Right lobe of liver (tissue), 6 donors: ENCODE measurements at regions not wholly inside any gene's neighbourhood (a gene's known extent, or its start where the extent isn't known, plus 50 kb on each side); places are given as distances from the start of the nearest gene placed in this dataset.

Source experiments
- ATAC-seq, 4 donors: fragments of 200-7000 bp; cut with Tn5 transposase; one replicate each; pipeline ENCODE4 v1.9.1; 2020; ENCODE audit warnings: mild to moderate bottlenecking in 4 of 4, moderate library complexity in 4 of 4
- DNase-seq, 3 donors: peaks; one replicate each; pipeline ENCODE4 v3.0.0-alpha.2; 2020
- H3K27ac ChIP-seq, 3 donors: fragments of 200-600 bp; one replicate each; pipeline ENCODE4 v1.8.0; 2022
- H3K27me3 ChIP-seq, 2 donors: fragments of 200-600 bp; one replicate each; pipeline ENCODE4 v1.8.0; 2022
- H3K36me3 ChIP-seq, 4 donors: fragments of 200-600 bp; sonication (generic) in 1 of 4; one replicate each; pipeline versions ENCODE4 v1.5.1 to v1.8.0; 2017 to 2022; ENCODE audit warnings: control low read depth in 1 of 4
- H3K4me1 ChIP-seq, 4 donors: fragments of 200-600 bp; sonication (generic) in 1 of 4; one replicate each; pipeline versions ENCODE4 v1.5.1 to v1.8.0; 2017 to 2022; ENCODE audit warnings: control low read depth in 1 of 4
- H3K4me3 ChIP-seq, 3 donors: fragments of 200-600 bp; one replicate each; pipeline ENCODE4 v1.8.0; 2022
- H3K9me3 ChIP-seq, 4 donors: fragments of 200-600 bp; sonication (generic) in 1 of 4; one replicate each; pipeline versions ENCODE4 v1.5.1 to v1.8.0; 2017 to 2022; ENCODE audit warnings: control low read depth in 1 of 4
- CTCF ChIP-seq, 4 donors: fragments of 200-600 bp in 3 of 4; fragments of 450-650 bp in 1 of 4; IDR thresholded peaks; one replicate each; pipeline versions ENCODE4 v1.5.1 to v1.8.0; 2016 to 2022; ENCODE audit warnings: antibody characterized with exemption in 4 of 4, mild to moderate bottlenecking in 2 of 4
- POLR2A ChIP-seq: fragments of 450-650 bp; IDR thresholded peaks from one replicate; pipeline ENCODE4 v1.6.1; 2017; ENCODE audit warnings: antibody characterized with exemption, mild to moderate bottlenecking
- WGBS: methylation state at CpG from one replicate; pipeline ENCODE4 v1.1.6; 2018; ENCODE audit warnings: low coverage, low lambda C conversion rate; ENCODE audit not compliant: insufficient coverage; ENCODE audit errors: missing lambda C conversion rate; 5-methylcytosine and 5-hydroxymethylcytosine counted together
- intact Hi-C, 2 donors: fragments of 100-400 bp; cut with DNase I; formaldehyde crosslinking; loops; one replicate each; pipeline versions ENCODE4 v1.11.2 to v1.14.1; 2022
- donor health status: DM: no; HTN: yes; CAD: no.
- donor health status: DM: no; HTN: no; CAD: no.
- donor health status: DM: no; HTN: no; CAD: no.
- donor health status: DM: no; HTN: yes; CAD: no.
- donor health status: DM: no; HTN: yes; CAD: no.

GRCh38 chr6:22151892-22152291, 144.9 kb downstream of the PRL start:
- TF ChIP-seq CTCF (IDR thresholded peaks at IDR 0.05) (no peak), POLR2A (no peak)
- Histone ChIP-seq H3K27ac (no peak overlapping the region), H3K36me3 (no peaks in the 10 kb centered on the region), H3K4me1 (no peaks in the 10 kb centered on the region), H3K9me3 (no peaks in the 10 kb centered on the region), H3K27me3 (no peaks in the 10 kb centered on the region), H3K4me3 (no peak overlapping the region)
- DNase-seq = no peak
- intact Hi-C loops = no loop called here
- WGBS = 80% methylated on average over 1 of the region's 1 CpG
- ATAC-seq = no peak

GRCh38 chr6:22152841-22153240, 144.0 kb downstream of the PRL start:
- DNase-seq (no peak), ATAC-seq (no peak)
- Histone ChIP-seq H3K4me1 (no peaks in the 10 kb centered on the region), H3K36me3 (no peaks in the 10 kb centered on the region), H3K9me3 (no peaks in the 10 kb centered on the region), H3K27me3 (no peaks in the 10 kb centered on the region), H3K27ac (no peak overlapping the region), H3K4me3 (no peak overlapping the region)
- intact Hi-C loops = no loop called here
- TF ChIP-seq POLR2A (no peak), CTCF (IDR thresholded peaks at IDR 0.05) (no peak)

- intact Hi-C loops = no loop called here
- Histone ChIP-seq H3K4me1 (no peaks in the 10 kb centered on the region), H3K4me3 (no peak overlapping the region), H3K9me3 (no peaks in the 10 kb centered on the region), H3K27ac (no peak overlapping the region), H3K36me3 (no peaks in the 10 kb centered on the region), H3K27me3 (no peaks in the 10 kb centered on the region)
- ATAC-seq (no peak), DNase-seq (no peak)
- TF ChIP-seq CTCF (IDR thresholded peaks at IDR 0.05) (no peak), POLR2A (no peak)
- WGBS = 49% methylated on average over 6 of the region's 6 CpGs
These were observed 143.3 kb downstream of the PRL start for GRCh38 chr6:22153384-22154158.

- ATAC-seq = no peak
- H3K27me3 ChIP-seq = no peaks in the 10 kb centered on the region
- intact Hi-C loops = no loop called here
- no peaks in the 10 kb centered on the region for H3K9me3 ChIP-seq
- no peak overlapping the region for H3K27ac ChIP-seq
- TF ChIP-seq POLR2A (no peak), CTCF (IDR thresholded peaks at IDR 0.05) (no peak)
- no peak for DNase-seq
- H3K4me3 ChIP-seq = no peak overlapping the region
- WGBS = 56% methylated on average over 4 of the region's 4 CpGs
- H3K36me3 ChIP-seq = no peaks in the 10 kb centered on the region
- no peaks in the 10 kb centered on the region for H3K4me1 ChIP-seq
These were observed 141.3 kb downstream of the PRL start for GRCh38 chr6:22155551-22155950.

- Histone ChIP-seq H3K9me3 (no peaks in the 10 kb centered on the region), H3K27ac (no peak overlapping the region), H3K4me3 (no peak overlapping the region), H3K36me3 (no peaks in the 10 kb centered on the region), H3K27me3 (no peaks in the 10 kb centered on the region), H3K4me1 (no peaks in the 10 kb centered on the region)
- TF ChIP-seq CTCF (IDR thresholded peaks at IDR 0.05) (no peak), POLR2A (no peak)
- WGBS = 79% methylated on average over 4 of the region's 4 CpGs
- intact Hi-C loops = no loop called here
- DNase-seq (no peak), ATAC-seq (no peak)
These were observed 139.6 kb downstream of the PRL start for GRCh38 chr6:22157233-22157632.
